Body of pancreas (tissue), 4 donors: ENCODE measurements at regions not wholly inside any gene's neighbourhood (a gene's known extent, or its start where the extent isn't known, plus 50 kb on each side); places are given as distances from the start of the nearest gene placed in this dataset.

Experiments
- ATAC-seq: fragments of 150-250 bp; one replicate; pipeline ENCODE4 v1.9.1; 2016
- DNase-seq, 4 donors: peaks; one replicate each; pipeline ENCODE4 v3.0.0-alpha.2; 2019
- H3K27ac ChIP-seq, 4 donors: fragments of 200-600 bp; sonication (generic); 1 replicate in 3 of 4; 2 replicates in 1 of 4; pipeline versions ENCODE4 v1.5.1 to v1.6.1; 2016 to 2019; ENCODE audit warnings: mild to moderate bottlenecking in 1 of 4, mixed read lengths in 1 of 4, moderate library complexity in 1 of 4
- H3K27me3 ChIP-seq, 2 donors: fragments of 200-600 bp; sonication (generic); one replicate each; pipeline ENCODE4 v1.6.0; 2016; ENCODE audit warnings: mild to moderate bottlenecking in 1 of 2
- H3K36me3 ChIP-seq, 2 donors: fragments of 200-600 bp; sonication (generic); replicated peaks in 1 of 2; 2 replicates each; pipeline ENCODE4 v1.5.1; 2016; ENCODE audit warnings: low read depth in 2 of 2; ENCODE audit not compliant: insufficient read depth in 1 of 2
- H3K4me1 ChIP-seq: fragments of 200-600 bp; sonication (generic); one replicate; pipeline ENCODE4 v1.6.0; 2016
- H3K4me3 ChIP-seq, 2 donors: fragments of 200-600 bp; sonication (generic); 1 replicate in 1 of 2; 2 replicates in 1 of 2; pipeline ENCODE4 v1.5.1; 2016 to 2019
- H3K9me3 ChIP-seq, 3 donors: fragments of 200-600 bp; sonication (generic); 1 replicate in 2 of 3; 2 replicates in 1 of 3; pipeline ENCODE4 v1.5.1; 2016
- CTCF ChIP-seq, 7 experiments: fragments of 450-650 bp in 4 of 7; fragments of 200-600 bp in 3 of 7; sonication (generic) in 3 of 7; IDR thresholded peaks; one replicate each; pipeline ENCODE4 v1.5.1; 2016 to 2019; ENCODE audit warnings: antibody characterized with exemption in 7 of 7
- POLR2A ChIP-seq, 3 donors: fragments of 450-650 bp; IDR thresholded peaks; one replicate each; pipeline ENCODE4 v1.6.1; 2016; ENCODE audit warnings: antibody characterized with exemption in 3 of 3, mild to moderate bottlenecking in 2 of 3
- WGBS, 2 donors: methylation state at CpG; one replicate each; pipeline ENCODE4 v1.1.5; 2017; 5-methylcytosine and 5-hydroxymethylcytosine counted together
- intact Hi-C: fragments of 100-400 bp; cut with DNase I; formaldehyde crosslinking; loops from one replicate; pipeline ENCODE4 v1.15.1; 2023

- ATAC-seq (no peak), DNase-seq (no peak)
- intact Hi-C loops = no loop called here
- 80 to 86% methylated on average over 1 of the region's 1 CpG for WGBS, 2 donors
- no peak overlapping the region for H3K4me3 ChIP-seq
- H3K9me3 ChIP-seq = no peaks in the 10 kb centered on the region
- H3K36me3 ChIP-seq = no peaks in the 10 kb centered on the region
- no peak for TF ChIP-seq POLR2A (IDR thresholded peaks at IDR 0.05)
- TF ChIP-seq CTCF (IDR thresholded peaks at IDR 0.05) = no peak
- no peaks in the 10 kb centered on the region for H3K4me1 ChIP-seq
- no peaks in the 10 kb centered on the region for H3K27me3 ChIP-seq
- H3K27ac ChIP-seq = no peak overlapping the region
Observed at GRCh38 chr5:105380126-105380525, 1817.5 kb upstream of the NUDT12 start.

GRCh38 chr5:105371169-105371568 is 1808.6 kb upstream of the NUDT12 start:
- H3K9me3 ChIP-seq = no peaks in the 10 kb centered on the region
- no peaks in the 10 kb centered on the region for H3K4me1 ChIP-seq
- WGBS, 2 donors = 22 to 38% methylated on average over 2 of the region's 2 CpGs
- ATAC-seq (no peak), DNase-seq (no peak)
- no peaks in the 10 kb centered on the region for H3K27me3 ChIP-seq
- H3K4me3 ChIP-seq = no peak overlapping the region
- no peak overlapping the region for H3K27ac ChIP-seq
- TF ChIP-seq POLR2A (IDR thresholded peaks at IDR 0.05) (no peak), CTCF (IDR thresholded peaks at IDR 0.05) (no peak)
- H3K36me3 ChIP-seq = no peaks in the 10 kb centered on the region
- intact Hi-C loops = no loop called here

- WGBS, 2 donors = 51 to 62% methylated on average over 4 to 5 of the region's 5 CpGs
- TF ChIP-seq CTCF (IDR thresholded peaks at IDR 0.05) = no peak
- no peak for TF ChIP-seq POLR2A (IDR thresholded peaks at IDR 0.05)
- no peaks in the 10 kb centered on the region for H3K9me3 ChIP-seq
- no peak overlapping the region for H3K4me3 ChIP-seq
- no peak overlapping the region for H3K27ac ChIP-seq
- intact Hi-C loops = no loop called here
- H3K36me3 ChIP-seq = no peaks in the 10 kb centered on the region
- DNase-seq = no peak
- no peaks in the 10 kb centered on the region for H3K4me1 ChIP-seq
- ATAC-seq = no peak
- no peaks in the 10 kb centered on the region for H3K27me3 ChIP-seq
Observed at GRCh38 chr5:105350486-105351140, 1788.0 kb upstream of the NUDT12 start.

- Histone ChIP-seq H3K27me3 (no peaks in the 10 kb centered on the region), H3K4me1 (no peaks in the 10 kb centered on the region), H3K27ac (no peak overlapping the region), H3K36me3 (no peaks in the 10 kb centered on the region), H3K9me3 (no peaks in the 10 kb centered on the region), H3K4me3 (no peak overlapping the region)
- intact Hi-C loops = no loop called here
- no peak for DNase-seq
- no peak for ATAC-seq
- TF ChIP-seq CTCF (IDR thresholded peaks at IDR 0.05) = no peak
- TF ChIP-seq POLR2A (IDR thresholded peaks at IDR 0.05) = no peak
- 69 to 70% methylated on average over 3 of the region's 3 CpGs for WGBS, 2 donors
Observed at GRCh38 chr5:105331558-105331957, 1769.0 kb upstream of the NUDT12 start.

GRCh38 chr5:105330185-105330584 is 1767.6 kb upstream of the NUDT12 start:
- DNase-seq (no peak), ATAC-seq (no peak)
- TF ChIP-seq CTCF (IDR thresholded peaks at IDR 0.05) = no peak
- no peak for TF ChIP-seq POLR2A (IDR thresholded peaks at IDR 0.05)
- H3K36me3 ChIP-seq = no peaks in the 10 kb centered on the region
- 60 to 72% methylated on average over 1 of the region's 1 CpG for WGBS, 2 donors
- no peaks in the 10 kb centered on the region for H3K9me3 ChIP-seq
- intact Hi-C loops = no loop called here
- no peaks in the 10 kb centered on the region for H3K4me1 ChIP-seq
- no peaks in the 10 kb centered on the region for H3K27me3 ChIP-seq
- H3K4me3 ChIP-seq = no peak overlapping the region
- no peak overlapping the region for H3K27ac ChIP-seq
